ENCODE measurements at regions not wholly inside any gene's neighbourhood (a gene's known extent, or its start where the extent isn't known, plus 50 kb on each side); places are given as distances from the start of the nearest gene placed in this dataset.

DNA sequence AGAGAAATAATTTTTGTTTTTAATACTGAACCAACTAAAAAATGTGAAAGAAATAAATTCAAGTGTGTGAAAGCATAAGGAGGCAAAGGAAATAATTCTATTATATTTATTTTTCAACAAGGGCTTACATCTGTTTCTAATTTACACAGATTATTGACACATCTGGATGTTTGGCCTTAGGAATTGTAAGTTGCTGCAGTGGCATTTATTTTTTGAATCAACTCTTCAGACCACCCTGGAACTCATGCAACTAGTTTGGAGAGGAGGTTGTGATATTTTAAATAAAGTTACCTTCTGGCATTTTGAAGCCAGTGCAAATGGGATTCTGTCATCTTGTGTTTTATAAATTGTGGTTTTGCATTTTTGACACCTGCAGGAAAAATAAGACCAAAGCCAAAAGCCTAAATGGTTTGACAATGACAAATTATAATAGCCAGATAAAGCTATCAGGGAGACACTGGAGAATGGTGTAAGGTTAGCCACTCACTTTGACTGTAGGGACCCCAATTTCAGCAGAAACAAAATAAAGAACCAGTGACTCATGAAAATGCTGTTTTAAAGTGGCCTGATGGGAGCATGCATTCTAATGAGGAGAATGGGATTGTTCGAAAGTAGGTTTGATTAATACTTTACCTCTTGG, 192.9 kb downstream of the KLF5 start:
- DNase-seq (ENCODE audit: low read depth) = no peak

- no peak for DNase-seq (ENCODE audit: low read depth)
Measured at GRCh38 chr13:73250061-73250460, 191.3 kb downstream of the KLF5 start.

DNA sequence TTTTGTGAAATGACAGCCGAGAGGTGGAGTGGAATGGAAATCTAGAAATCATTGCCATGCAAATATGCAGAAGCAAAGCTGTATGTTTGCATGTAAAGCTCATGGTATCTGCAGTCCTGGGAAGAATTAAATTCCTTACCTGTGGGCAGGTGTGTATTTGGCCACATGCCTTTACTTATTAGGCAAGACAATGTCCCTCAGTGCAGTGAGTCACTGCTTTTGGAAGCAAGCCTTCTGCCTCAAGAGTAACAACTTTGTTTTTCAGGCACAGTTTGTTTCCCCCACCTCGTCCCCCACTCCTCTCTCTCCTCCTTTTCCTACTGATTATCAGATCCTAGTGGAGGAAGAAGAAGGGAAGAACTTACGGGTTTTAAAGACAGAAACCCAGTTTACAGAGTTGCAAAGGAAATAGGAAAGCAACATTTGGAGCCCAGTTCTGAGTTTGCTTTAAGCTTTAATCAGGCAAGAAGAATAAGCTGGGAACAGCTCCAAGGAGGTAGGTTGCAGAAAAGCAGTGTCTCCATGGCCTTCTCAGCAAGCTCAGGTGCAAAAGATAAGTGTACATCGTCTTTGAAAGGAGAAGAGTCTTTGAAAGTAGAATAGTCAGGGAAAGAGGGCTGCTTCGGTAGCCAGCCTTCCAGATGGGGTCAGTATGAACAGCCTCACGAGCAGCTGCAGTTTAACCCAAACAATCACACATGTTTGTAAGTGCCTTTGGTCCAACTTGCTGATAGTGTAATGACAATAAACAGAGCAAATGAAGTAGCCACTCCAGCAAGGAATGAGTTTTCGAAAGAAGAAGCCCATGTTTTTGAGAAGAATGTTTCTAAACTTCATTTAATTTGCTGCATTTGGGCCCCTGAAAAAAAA, 190.1 kb downstream of the KLF5 start:
- no peak for DNase-seq (ENCODE audit: low read depth)

DNA sequence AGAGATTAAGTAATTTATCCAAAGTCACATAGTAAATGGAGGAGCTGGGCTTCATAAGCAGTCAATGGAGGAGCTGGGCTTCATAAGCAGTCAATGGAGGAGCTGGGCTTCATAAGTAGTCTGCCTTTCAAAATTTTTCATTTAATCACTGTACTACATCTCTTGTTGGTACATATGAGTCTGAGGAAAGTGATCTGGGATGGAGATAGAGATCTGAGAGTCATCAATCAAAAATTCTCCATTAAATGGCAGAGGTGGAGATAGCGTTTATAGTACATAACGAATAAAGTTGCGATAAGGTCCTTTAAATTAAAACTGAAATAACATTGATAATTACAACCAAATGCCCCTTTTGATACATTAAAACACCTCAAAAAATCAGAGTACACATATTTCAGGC, 189.3 kb downstream of the KLF5 start:
- DNase-seq (ENCODE audit: low read depth) = no peak

GRCh38 chr13:73245246-73245645, 186.4 kb downstream of the KLF5 start:
- DNase-seq (ENCODE audit: low read depth) = no peak

GRCh38 chr13:73244467-73244866, 185.7 kb downstream of the KLF5 start:
- no peak for DNase-seq (ENCODE audit: low read depth)

DNA sequence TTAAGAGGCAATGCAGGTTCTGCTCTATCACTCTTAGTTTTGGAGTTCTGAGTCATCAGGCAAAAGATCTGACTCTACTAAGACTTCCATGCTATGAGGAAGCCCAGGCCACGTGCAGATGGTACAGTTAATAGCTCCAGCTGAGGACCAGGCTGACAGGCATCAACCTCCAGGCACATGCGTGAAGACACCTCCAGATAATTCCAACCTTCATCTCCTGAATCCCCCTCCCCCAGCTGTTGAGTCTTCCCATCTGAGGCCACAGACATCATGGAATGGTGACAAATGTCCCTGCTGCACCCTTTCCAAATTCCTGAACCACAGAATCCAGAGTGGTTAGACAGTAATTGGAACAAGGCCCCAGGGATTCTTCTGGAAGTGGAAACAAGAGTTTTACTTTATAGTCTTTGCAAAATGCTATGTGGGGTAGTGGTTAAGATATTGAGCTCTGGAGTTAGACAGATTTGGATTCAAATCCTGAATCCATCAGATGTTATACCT, 183.8 kb downstream of the KLF5 start:
- no peak for DNase-seq (ENCODE audit: low read depth)

- DNase-seq (ENCODE audit: low read depth) = no peak
Measured at GRCh38 chr13:73240193-73240592, 181.4 kb downstream of the KLF5 start.

- no peak for DNase-seq (ENCODE audit: low read depth)
Measured at GRCh38 chr13:73235385-73235784, 176.6 kb downstream of the KLF5 start.

GRCh38 chr13:73231471-73231870, 172.7 kb downstream of the KLF5 start:
- no peak for DNase-seq (ENCODE audit: low read depth)

DNA sequence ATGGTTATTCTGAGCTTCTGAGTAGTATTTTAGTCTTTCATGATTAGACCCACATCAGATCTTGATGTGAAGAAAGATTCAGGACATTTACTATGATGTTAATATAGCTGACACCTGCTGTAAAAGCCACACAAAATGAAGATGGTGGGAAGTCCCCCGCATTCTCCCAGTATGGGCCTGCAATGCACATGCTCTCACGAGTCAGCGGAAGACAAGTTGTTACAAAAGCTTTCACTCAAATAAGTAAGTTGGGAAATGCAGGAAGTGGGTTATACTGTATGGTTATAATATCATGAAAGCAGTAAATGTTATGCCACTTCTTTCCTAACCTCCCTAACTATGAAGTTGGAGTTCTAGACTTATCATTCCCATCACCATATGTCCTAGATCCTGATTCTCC, 171.9 kb downstream of the KLF5 start:
- no peak for DNase-seq (ENCODE audit: low read depth)

- DNase-seq (ENCODE audit: low read depth) = no peak
Measured at GRCh38 chr13:73228546-73228945, 169.7 kb downstream of the KLF5 start.

- DNase-seq (ENCODE audit: low read depth) = no peak
Measured at GRCh38 chr13:73225990-73226389, 167.2 kb downstream of the KLF5 start.

GRCh38 chr13:73224703-73225102, 165.9 kb downstream of the KLF5 start:
- DNase-seq (ENCODE audit: low read depth) = no peak

- DNase-seq (ENCODE audit: low read depth) = no peak
Measured at GRCh38 chr13:73223372-73223781, 164.6 kb downstream of the KLF5 start.

- no peak for DNase-seq (ENCODE audit: low read depth)
Measured at GRCh38 chr13:73222627-73223305, 164.0 kb downstream of the KLF5 start.

GRCh38 chr13:73220966-73221720, 162.3 kb downstream of the KLF5 start:
- no peak for DNase-seq (ENCODE audit: low read depth)

DNA sequence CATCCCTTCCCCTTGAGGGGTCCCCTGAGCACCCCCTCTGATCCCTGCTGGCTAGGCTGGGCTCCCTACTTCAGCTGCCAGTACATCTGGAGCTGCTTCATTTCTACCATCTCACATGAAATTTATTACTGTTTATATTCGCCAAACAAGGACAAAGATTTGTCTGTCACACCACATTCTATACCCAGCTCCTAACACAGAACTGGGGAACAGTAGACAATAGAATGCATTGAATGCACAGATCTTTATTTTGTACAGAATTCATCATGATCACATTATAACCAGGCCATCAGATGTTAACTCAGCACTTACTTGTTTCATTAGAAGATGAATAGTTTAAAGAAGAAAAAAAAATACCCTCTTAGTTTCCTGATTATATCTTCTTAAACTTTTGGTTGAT, 159.4 kb downstream of the KLF5 start:
- DNase-seq (ENCODE audit: low read depth) = no peak

DNA sequence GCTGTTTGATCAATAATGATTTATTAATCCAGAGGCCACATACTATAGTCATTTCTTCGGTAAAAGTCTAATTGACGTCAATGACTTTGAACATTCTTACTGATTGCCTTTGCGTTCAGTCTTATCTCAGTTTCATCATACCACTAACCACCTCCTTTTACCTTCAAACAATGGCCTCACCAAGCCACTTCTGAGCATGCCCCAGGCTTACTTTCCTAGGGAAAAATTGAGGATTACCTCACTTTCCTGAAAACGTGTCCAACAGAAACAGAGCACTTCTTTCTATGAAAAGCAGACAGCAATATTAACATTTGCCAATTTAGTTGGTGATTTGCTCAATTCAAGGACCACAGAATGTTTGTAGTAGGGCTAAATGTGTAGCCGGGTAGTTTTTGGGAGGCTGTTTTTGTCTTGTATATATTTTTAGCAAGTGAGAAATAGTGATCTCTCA, 157.6 kb downstream of the KLF5 start:
- DNase-seq (ENCODE audit: low read depth) = no peak

GRCh38 chr13:73215823-73216222, 157.0 kb downstream of the KLF5 start:
- no peak for DNase-seq (ENCODE audit: low read depth)

DNA sequence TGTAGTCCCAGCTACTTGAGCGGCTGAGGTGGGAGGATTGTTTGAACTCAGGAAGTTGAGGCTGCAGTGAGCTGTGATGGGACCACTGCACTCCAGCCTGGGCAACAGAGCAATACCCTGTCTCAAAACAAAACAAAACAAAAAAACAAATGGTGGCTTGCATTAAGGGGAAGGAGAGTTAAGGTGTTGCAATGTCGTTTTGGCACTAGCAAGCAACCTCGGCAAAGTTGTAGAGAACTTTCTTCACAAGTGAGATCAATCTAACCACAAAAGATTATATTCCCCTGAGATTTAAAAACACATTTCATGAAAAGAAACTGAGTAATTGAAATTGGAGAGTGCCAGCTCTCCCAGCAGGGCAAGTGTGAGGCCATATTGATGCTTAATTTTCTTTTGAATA, 153.7 kb downstream of the KLF5 start:
- no peak for DNase-seq (ENCODE audit: low read depth)
